Trophoblast cell (in vitro differentiated cells and primary cell): ENCODE measurements at regions not wholly inside any gene's neighbourhood (a gene's known extent, or its start where the extent isn't known, plus 50 kb on each side); places are given as distances from the start of the nearest gene placed in this dataset.

Experiments
- DNase-seq, 2 donors: peaks; one replicate each; pipeline ENCODE4 v3.0.0-alpha.2; 2016
- H2AFZ ChIP-seq: 2 replicates; pipeline ENCODE4 v1.6.1; 2013; ENCODE audit warnings: low read length, moderate library complexity, mild to moderate bottlenecking; ENCODE audit not compliant: insufficient read depth, poor library complexity
- H2AK5ac ChIP-seq: 2 replicates; pipeline ENCODE4 v1.6.1; 2013; ENCODE audit warnings: mild to moderate bottlenecking, low read length
- H2BK120ac ChIP-seq: 2 replicates; pipeline ENCODE4 v1.6.1; 2013; ENCODE audit warnings: low read length, mild to moderate bottlenecking, moderate library complexity; ENCODE audit not compliant: insufficient read depth, poor library complexity
- H2BK12ac ChIP-seq: 2 replicates; pipeline ENCODE4 v1.6.1; 2013; ENCODE audit warnings: mild to moderate bottlenecking, low read length, moderate library complexity
- H2BK5ac ChIP-seq: 2 replicates; pipeline ENCODE4 v1.6.1; 2013; ENCODE audit warnings: low read length, low read depth, moderate library complexity, mild to moderate bottlenecking; ENCODE audit not compliant: poor library complexity
- H3K14ac ChIP-seq: 2 replicates; pipeline ENCODE4 v1.6.1; 2013; ENCODE audit warnings: mild to moderate bottlenecking, low read length
- H3K18ac ChIP-seq: 2 replicates; pipeline ENCODE4 v1.6.1; 2013; ENCODE audit warnings: mild to moderate bottlenecking, low read length
- H3K23ac ChIP-seq: 2 replicates; pipeline ENCODE4 v1.6.1; 2013; ENCODE audit warnings: low read length
- H3K27ac ChIP-seq: 2 replicates; pipeline ENCODE4 v1.5.1; 2013; ENCODE audit warnings: low read depth, mild to moderate bottlenecking, inconsistent platforms, low read length, moderate library complexity
- H3K27me3 ChIP-seq: 2 replicates; pipeline ENCODE4 v1.6.1; 2013; ENCODE audit warnings: inconsistent platforms, mild to moderate bottlenecking, low read length, moderate library complexity; ENCODE audit not compliant: insufficient read depth
- H3K36me3 ChIP-seq, 2 experiments: 1 replicate in 1 of 2; 2 replicates in 1 of 2; pipeline ENCODE4 v1.6.1; 2013; ENCODE audit warnings: low read length in 2 of 2, mild to moderate bottlenecking in 2 of 2, moderate library complexity in 1 of 2; ENCODE audit not compliant: insufficient read depth in 2 of 2, control insufficient read depth in 1 of 2
- H3K4ac ChIP-seq: 2 replicates; pipeline ENCODE4 v1.6.1; 2013; ENCODE audit warnings: low read depth, mild to moderate bottlenecking, low read length, moderate library complexity
- H3K4me1 ChIP-seq, 2 experiments: 1 replicate in 1 of 2; 2 replicates in 1 of 2; pipeline ENCODE4 v1.6.1; 2013; ENCODE audit warnings: low read length in 2 of 2, mild to moderate bottlenecking in 2 of 2, moderate library complexity in 1 of 2; ENCODE audit not compliant: insufficient read depth in 2 of 2, control insufficient read depth in 1 of 2
- H3K4me2 ChIP-seq: 2 replicates; pipeline ENCODE4 v1.6.1; 2013; ENCODE audit warnings: inconsistent platforms, mild to moderate bottlenecking, low read length, moderate library complexity
- H3K4me3 ChIP-seq: 2 replicates; pipeline ENCODE4 v1.5.1; 2013; ENCODE audit warnings: mild to moderate bottlenecking, low read depth, low read length, inconsistent platforms
- H3K79me1 ChIP-seq: one replicate; pipeline ENCODE4 v1.6.1; 2013; ENCODE audit warnings: low read length
- H3K79me2 ChIP-seq: 2 replicates; pipeline ENCODE4 v1.6.1; 2013; ENCODE audit warnings: low read length, mild to moderate bottlenecking; ENCODE audit not compliant: control insufficient read depth, insufficient read depth, poor library complexity
- H3K9ac ChIP-seq: 2 replicates; pipeline ENCODE4 v1.6.1; 2013; ENCODE audit warnings: mild to moderate bottlenecking, low read length
- H3K9me3 ChIP-seq: 2 replicates; pipeline ENCODE4 v1.6.1; 2013; ENCODE audit warnings: low read depth, mild to moderate bottlenecking, control low read depth, inconsistent platforms, low read length; ENCODE audit not compliant: insufficient read depth
- H4K12ac ChIP-seq: 2 replicates; pipeline ENCODE4 v1.6.1; 2013; ENCODE audit warnings: low read depth, mild to moderate bottlenecking, low read length, moderate library complexity
- H4K8ac ChIP-seq: 2 replicates; pipeline ENCODE4 v1.6.1; 2013; ENCODE audit warnings: low read depth, mild to moderate bottlenecking, low read length, moderate library complexity
- H4K91ac ChIP-seq: one replicate; pipeline ENCODE4 v1.6.1; 2013; ENCODE audit warnings: low read depth, mild to moderate bottlenecking, low read length, moderate library complexity
- WGBS: extraction: QIAGEN DNeasy Blood & Tissue Kit; methylation state at CpG from one replicate; pipeline ENCODE4 v1.1.7; 2013; ENCODE audit warnings: missing lambda C conversion rate; ENCODE audit not compliant: insufficient read length, insufficient coverage; ENCODE audit errors: extremely low coverage; 5-methylcytosine and 5-hydroxymethylcytosine counted together

DNA sequence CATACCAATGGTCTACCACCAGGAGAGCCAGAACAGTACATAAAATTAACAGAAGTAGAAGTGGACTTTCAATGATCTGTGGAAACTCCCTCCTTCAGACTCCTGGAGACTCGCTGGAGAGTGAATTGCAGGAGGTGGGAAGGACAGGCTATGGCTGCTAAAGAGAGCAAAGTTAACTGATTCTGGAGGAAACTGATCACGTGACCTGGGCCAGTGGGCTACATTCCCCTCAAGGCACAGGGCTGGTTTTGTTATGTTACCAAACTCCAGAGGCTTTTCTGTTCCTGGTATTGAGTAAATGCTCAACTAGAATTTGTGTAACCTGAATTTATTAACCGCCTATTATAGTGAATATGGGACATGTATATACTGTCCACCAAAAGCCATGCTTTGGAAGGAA lies 372.6 kb downstream of the MTRR start:
- Histone ChIP-seq H3K9ac (no peak overlapping the region), H3K79me1 (no peaks in the 10 kb centered on the region), H2BK5ac (no peak overlapping the region), H3K23ac (no peak overlapping the region), H3K18ac (no peak overlapping the region), H3K79me2 (no peaks in the 10 kb centered on the region), H3K27me3 (no peaks in the 10 kb centered on the region), H3K9me3 (no peaks in the 10 kb centered on the region), H4K91ac (no peak overlapping the region), H3K36me3 (no peaks in the 10 kb centered on the region), H2BK12ac (no peak overlapping the region), H3K4me1 (no peaks in the 10 kb centered on the region), H3K27ac (no peak overlapping the region), H3K4me3 (no peak overlapping the region), H4K8ac (no peak overlapping the region), H4K12ac (no peak overlapping the region), H2AFZ (no peak overlapping the region), H2AK5ac (no peak overlapping the region), H2BK120ac (no peak overlapping the region), H3K4me2 (no peak overlapping the region), H3K4ac (no peak overlapping the region), H3K14ac (no peak overlapping the region)
- no peak for DNase-seq
- WGBS: no CpG with 5 or more reads among the region's 3 CpGs

DNA sequence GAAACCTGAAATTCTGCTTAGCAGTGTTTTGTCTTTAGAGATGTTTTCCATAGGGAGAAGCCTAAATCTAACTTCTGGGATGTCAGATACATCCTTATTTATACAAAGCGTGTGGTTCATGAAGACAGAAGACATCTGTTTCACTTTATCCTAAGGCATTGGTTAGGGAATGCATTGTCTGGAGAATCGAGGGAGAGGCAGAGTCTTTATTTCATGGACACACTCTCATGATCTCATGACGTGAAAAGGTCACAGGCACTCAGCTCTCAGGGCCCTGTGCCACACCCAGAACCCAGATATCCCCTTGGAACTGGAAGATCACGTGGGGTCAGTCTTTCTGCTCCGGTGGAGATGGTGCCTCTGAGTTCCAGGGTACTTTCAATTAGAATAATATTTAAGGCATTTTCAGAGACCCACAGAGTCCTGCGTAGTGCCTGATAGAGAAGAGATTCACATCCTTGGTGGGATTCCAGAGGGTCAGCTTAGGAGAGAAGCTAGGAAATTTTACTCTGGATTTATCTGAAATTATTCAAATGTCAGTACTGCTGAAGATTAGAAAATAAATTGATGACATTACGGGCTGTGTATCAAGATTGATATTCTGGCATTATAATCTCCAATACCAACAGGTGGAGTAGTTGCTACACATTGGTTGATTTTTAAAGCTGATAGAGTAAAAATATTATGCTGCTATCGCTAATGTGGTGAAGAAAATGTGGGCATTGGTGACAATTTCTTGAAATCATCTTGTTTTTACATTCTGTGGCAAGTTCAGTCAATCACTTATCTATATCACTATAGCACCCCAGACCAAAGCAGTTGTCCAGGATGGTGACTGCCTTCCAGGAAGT lies 378.3 kb downstream of the MTRR start:
- DNase-seq: no peak
- Histone ChIP-seq H4K8ac (no peak overlapping the region), H3K9me3 (no peaks in the 10 kb centered on the region), H3K23ac (no peak overlapping the region), H3K4me1 (no peaks in the 10 kb centered on the region), H3K4me2 (no peak overlapping the region), H4K12ac (no peak overlapping the region), H3K27me3 (no peaks in the 10 kb centered on the region), H2BK5ac (no peak overlapping the region), H3K36me3 (no peaks in the 10 kb centered on the region), H3K14ac (no peak overlapping the region), H2AK5ac (no peak overlapping the region), H3K4me3 (no peak overlapping the region), H2BK120ac (no peak overlapping the region), H2AFZ (no peak overlapping the region), H3K18ac (no peak overlapping the region), H3K27ac (no peak overlapping the region), H4K91ac (no peak overlapping the region), H3K4ac (no peak overlapping the region), H3K79me2 (no peaks in the 10 kb centered on the region), H3K9ac (no peak overlapping the region), H2BK12ac (no peak overlapping the region), H3K79me1 (no peaks in the 10 kb centered on the region)
- no CpG with 5 or more reads among the region's 8 CpGs for WGBS

GRCh38 chr5:8253376-8253775 lies 384.4 kb downstream of the MTRR start:
- H4K12ac ChIP-seq: no peak overlapping the region
- H4K8ac ChIP-seq: no peak overlapping the region
- H3K9me3 ChIP-seq: no peaks in the 10 kb centered on the region
- no peak overlapping the region for H3K9ac ChIP-seq
- H2BK120ac ChIP-seq: no peak overlapping the region
- no peak overlapping the region for H3K4ac ChIP-seq
- H4K91ac ChIP-seq: no peak overlapping the region
- no peaks in the 10 kb centered on the region for H3K79me2 ChIP-seq
- no peak overlapping the region for H2AK5ac ChIP-seq
- no peak overlapping the region for H3K4me2 ChIP-seq
- H2BK5ac ChIP-seq: no peak overlapping the region
- no peak overlapping the region for H2AFZ ChIP-seq
- no peak overlapping the region for H3K14ac ChIP-seq
- H2BK12ac ChIP-seq: no peak overlapping the region
- no peaks in the 10 kb centered on the region for H3K79me1 ChIP-seq
- no peak for DNase-seq
- H3K4me3 ChIP-seq: no peak overlapping the region
- no peaks in the 10 kb centered on the region for H3K36me3 ChIP-seq
- H3K18ac ChIP-seq: no peak overlapping the region
- H3K27ac ChIP-seq: no peak overlapping the region
- no peaks in the 10 kb centered on the region for H3K27me3 ChIP-seq
- no peaks in the 10 kb centered on the region for H3K4me1 ChIP-seq
- H3K23ac ChIP-seq: no peak overlapping the region

GRCh38 chr5:8254674-8255073 lies 385.7 kb downstream of the MTRR start:
- Histone ChIP-seq H2BK12ac (no peak overlapping the region), H3K27ac (no peak overlapping the region), H3K4ac (no peak overlapping the region), H3K9ac (no peak overlapping the region), H4K91ac (no peak overlapping the region), H3K4me3 (no peak overlapping the region), H3K4me2 (no peak overlapping the region), H3K79me1 (no peaks in the 10 kb centered on the region), H2BK120ac (no peak overlapping the region), H4K8ac (no peak overlapping the region), H2BK5ac (no peak overlapping the region), H2AK5ac (no peak overlapping the region), H3K23ac (no peak overlapping the region), H4K12ac (no peak overlapping the region), H3K27me3 (no peaks in the 10 kb centered on the region), H3K14ac (no peak overlapping the region), H3K36me3 (no peaks in the 10 kb centered on the region), H3K18ac (no peak overlapping the region), H2AFZ (no peak overlapping the region), H3K79me2 (no peaks in the 10 kb centered on the region), H3K9me3 (no peaks in the 10 kb centered on the region), H3K4me1 (no peaks in the 10 kb centered on the region)
- DNase-seq: no peak
- no CpG with 5 or more reads among the region's 2 CpGs for WGBS
